T1000 (cell line): ENCODE measurements at regions not wholly inside any gene's neighbourhood (a gene's known extent, or its start where the extent isn't known, plus 50 kb on each side); places are given as distances from the start of the nearest gene placed in this dataset.
"Not testable (repeated sequence)": the region's sequence is repeated elsewhere in the genome, so short reads cannot be mapped to it uniquely, and the experiment has no call there.

Experiments used
- DNase-seq: peaks from one replicate; lab custom pipeline; 2025; ENCODE audit warnings: mixed read lengths; lab: John Stamatoyannopoulos, UW

- DNase-seq = no peak
Measured at GRCh38 chr6:76972474-76972873, 490.8 kb downstream of the HTR1B start.

GRCh38 chr6:76959177-76959576 lies 504.1 kb downstream of the HTR1B start:
- DNase-seq = not testable (repeated sequence)

- peak; percentile 51 for DNase-seq
Measured at GRCh38 chr6:76942203-76942966, 520.9 kb downstream of the HTR1B start.

GRCh38 chr6:76940191-76940590 lies 523.1 kb downstream of the HTR1B start:
- no peak for DNase-seq

- DNase-seq = no peak
Measured at GRCh38 chr6:76914737-76915136, 548.6 kb downstream of the HTR1B start.

DNA sequence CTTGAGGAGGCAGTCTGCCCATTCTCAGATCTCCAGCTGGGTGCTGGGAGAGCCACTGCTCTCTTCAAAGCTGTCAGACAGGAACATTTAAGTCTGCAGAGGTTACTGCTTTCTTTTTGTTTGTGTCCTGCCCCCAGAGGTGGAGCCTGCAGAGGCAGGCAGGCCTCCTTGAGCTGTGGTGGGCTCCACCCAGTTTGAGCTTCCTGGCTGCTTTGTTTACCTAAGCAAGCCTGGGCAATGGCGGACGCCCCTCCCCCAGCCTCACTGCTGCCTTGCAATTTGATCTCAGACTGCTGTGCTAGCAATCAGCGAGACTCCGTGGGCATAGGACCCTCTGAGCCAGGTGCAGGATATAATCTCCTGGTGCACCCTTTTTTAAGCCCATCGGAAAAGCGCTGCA lies 557.8 kb downstream of the HTR1B start:
- not testable (repeated sequence) for DNase-seq

DNA sequence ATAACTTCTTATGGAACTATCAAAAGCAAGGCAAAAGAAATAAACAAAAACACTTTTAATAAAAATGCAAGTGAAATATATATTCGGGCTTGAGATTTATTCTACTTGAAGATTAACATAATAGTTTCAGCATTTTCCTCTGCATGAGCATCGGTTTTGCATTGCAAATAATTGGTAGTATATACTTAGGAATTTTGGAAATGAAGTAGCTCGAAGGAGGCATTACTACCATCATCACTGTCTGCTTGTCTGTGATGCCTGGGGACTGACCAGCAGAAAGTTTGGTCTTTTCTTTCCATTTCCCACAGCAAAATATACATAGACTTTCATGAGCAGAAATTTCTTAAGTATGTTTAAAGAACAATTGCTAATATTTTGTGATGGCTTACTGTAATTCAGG lies 570.7 kb downstream of the HTR1B start:
- DNase-seq = no peak

- DNase-seq = no peak
Measured at GRCh38 chr6:76888351-76888750, 574.9 kb downstream of the HTR1B start.

- DNase-seq = no peak
Measured at GRCh38 chr6:76886900-76887299, 576.4 kb downstream of the HTR1B start.

DNA sequence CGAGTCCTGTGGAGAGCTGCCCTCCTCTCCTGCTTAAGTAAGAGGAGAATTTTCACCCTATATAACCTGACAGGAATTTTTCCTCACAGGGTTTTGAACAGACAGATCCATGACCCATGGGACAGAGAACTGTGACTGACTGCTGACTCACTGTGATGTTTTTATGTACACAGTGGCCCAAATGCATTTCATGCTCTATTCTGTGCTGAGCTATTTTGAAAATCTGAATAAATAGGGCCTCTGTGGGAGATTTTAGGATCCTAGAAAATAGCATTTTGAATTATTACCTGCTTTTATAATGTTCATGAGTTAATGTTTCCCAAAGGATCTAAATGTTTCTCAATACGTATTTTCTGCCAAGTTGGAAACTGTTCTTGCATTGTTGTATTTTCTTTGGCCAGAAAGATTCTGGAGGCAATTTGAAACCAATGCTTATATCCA lies 577.4 kb downstream of the HTR1B start:
- peak; percentile 3 for DNase-seq

GRCh38 chr6:76881414-76881813 lies 581.9 kb downstream of the HTR1B start:
- DNase-seq = no peak

GRCh38 chr6:76876922-76877553 lies 586.3 kb downstream of the HTR1B start:
- DNase-seq = no peak

- DNase-seq = not testable (repeated sequence)
Measured at GRCh38 chr6:76876430-76876829, 586.9 kb downstream of the HTR1B start.

GRCh38 chr6:76867182-76867581 lies 596.1 kb downstream of the HTR1B start:
- no peak for DNase-seq

DNA sequence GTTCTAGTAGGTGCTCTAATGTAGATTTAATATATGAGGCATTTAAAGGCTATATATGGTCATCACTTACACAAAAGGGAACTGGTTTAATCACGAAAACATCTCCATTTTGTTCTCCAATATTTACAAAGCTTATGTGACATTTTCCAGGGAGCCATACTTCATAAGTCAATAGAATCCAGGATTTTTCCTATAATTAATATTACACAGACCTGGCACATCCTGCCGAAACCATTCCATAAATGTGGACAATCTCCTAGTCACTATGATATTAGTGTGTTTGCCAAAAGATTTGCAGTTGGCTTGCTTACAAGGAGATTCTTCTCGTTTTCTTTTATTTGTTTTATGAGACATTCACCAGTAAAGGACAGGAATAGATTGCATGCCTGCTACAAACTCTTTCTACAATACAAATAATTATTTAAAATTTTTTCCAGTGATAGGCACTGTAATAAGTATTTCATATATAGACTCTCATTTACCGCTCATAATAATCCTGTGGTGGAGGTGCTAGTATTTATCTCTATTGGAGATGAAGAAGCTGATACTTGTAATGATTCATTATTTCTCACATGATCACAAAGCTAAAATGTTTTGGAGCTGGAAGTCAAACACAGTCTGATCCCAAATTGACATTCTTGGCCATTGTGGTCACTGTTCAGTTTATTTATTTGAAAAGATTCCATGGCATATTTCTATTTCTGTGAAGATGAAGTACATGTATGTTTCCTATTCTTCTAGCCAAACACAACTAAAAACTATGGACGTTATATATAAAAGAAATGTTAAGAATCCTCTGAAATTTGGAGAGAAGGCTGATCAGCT lies 597.0 kb downstream of the HTR1B start:
- DNase-seq = no peak

- no peak for DNase-seq
Measured at GRCh38 chr6:76862936-76863335, 600.4 kb downstream of the HTR1B start.

DNA sequence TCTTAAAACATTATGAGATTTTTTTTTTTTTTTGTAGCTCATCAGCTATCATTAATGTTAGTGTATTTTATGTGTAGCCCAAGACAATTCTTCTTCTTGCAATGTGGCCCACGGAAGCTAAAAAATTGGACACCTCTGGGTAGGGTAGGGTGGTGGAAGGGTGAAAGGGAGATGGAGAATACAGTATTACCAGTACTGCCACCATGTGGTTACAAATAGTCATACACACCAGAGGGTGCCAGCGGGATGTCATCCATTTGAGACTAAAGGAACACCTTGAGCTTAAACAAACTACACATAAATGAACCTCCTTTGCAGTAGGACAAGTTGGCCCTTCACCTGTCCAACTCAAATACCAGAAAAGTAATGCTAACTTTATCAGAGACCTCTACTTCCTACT lies 601.9 kb downstream of the HTR1B start:
- no peak for DNase-seq

GRCh38 chr6:76856065-76856464 lies 607.2 kb downstream of the HTR1B start:
- no peak for DNase-seq

GRCh38 chr6:76852776-76853175 lies 610.5 kb downstream of the HTR1B start:
- no peak for DNase-seq

- DNase-seq = not testable (repeated sequence)
Measured at GRCh38 chr6:76849274-76849970, 613.9 kb downstream of the HTR1B start.

- no peak for DNase-seq
Measured at GRCh38 chr6:76843054-76843822, 620.1 kb downstream of the HTR1B start.
